Dendritic cell treated with granulocyte-macrophage colony-stimulating factor and Interleukin-4, amounts not matched to agents 40 ng/mL and 50 ng/mL, for 4 days (primary cell): ENCODE measurements at regions not wholly inside any gene's neighbourhood (a gene's known extent, or its start where the extent isn't known, plus 50 kb on each side); places are given as distances from the start of the nearest gene placed in this dataset.
"Not testable (repeated sequence)": the region's sequence is repeated elsewhere in the genome, so short reads cannot be mapped to it uniquely, and the experiment has no call there.

Experiments
- H3K27ac Mint-ChIP-seq: one replicate; pipeline ENCODE4 v1.8.0; 2022; ENCODE audit warnings: mild to moderate bottlenecking, mixed read lengths
- H3K27me3 Mint-ChIP-seq: one replicate; pipeline ENCODE4 v1.8.0; 2022; ENCODE audit warnings: mild to moderate bottlenecking, mixed read lengths
- H3K36me3 Mint-ChIP-seq: one replicate; pipeline ENCODE4 v1.8.0; 2022; ENCODE audit warnings: low read depth, mixed read lengths
- H3K4me1 Mint-ChIP-seq: one replicate; pipeline ENCODE4 v1.8.0; 2022; ENCODE audit warnings: low read depth, mixed read lengths
- H3K4me3 Mint-ChIP-seq: one replicate; pipeline ENCODE4 v1.8.0; 2022; ENCODE audit warnings: mild to moderate bottlenecking, moderate library complexity, mixed read lengths
- H3K9me3 Mint-ChIP-seq: one replicate; pipeline ENCODE4 v1.8.0; 2022; ENCODE audit warnings: mixed read lengths
- intact Hi-C: fragments of 100-400 bp; cut with micrococcal nuclease; formaldehyde crosslinking; loops from one replicate; pipeline ENCODE4 v1.15.0; 2022

GRCh38 chr14:105672450-105673200, 146.2 kb downstream of the TMEM121 start:
- not testable (repeated sequence) for H3K27me3 Mint-ChIP-seq, H3K4me1 Mint-ChIP-seq, H3K9me3 Mint-ChIP-seq, H3K36me3 Mint-ChIP-seq, H3K27ac Mint-ChIP-seq, H3K4me3 Mint-ChIP-seq
- intact Hi-C loops: loop anchor here (10.0 kb wide), 2 partner anchors 272 to 332 kb away; no protein-coding TSS in a partner anchor

GRCh38 chr14:105675433-105675832, 149.1 kb downstream of the TMEM121 start:
- not testable (repeated sequence) for H3K36me3 Mint-ChIP-seq, H3K4me1 Mint-ChIP-seq, H3K27me3 Mint-ChIP-seq, H3K27ac Mint-ChIP-seq, H3K4me3 Mint-ChIP-seq, H3K9me3 Mint-ChIP-seq
- intact Hi-C loops: loop anchor here (10.0 kb wide), 2 partner anchors 269 to 329 kb away; no protein-coding TSS in a partner anchor

GRCh38 chr14:105675905-105676670, 149.7 kb downstream of the TMEM121 start:
- not testable (repeated sequence) for H3K4me1 Mint-ChIP-seq, H3K36me3 Mint-ChIP-seq, H3K27me3 Mint-ChIP-seq, H3K4me3 Mint-ChIP-seq, H3K27ac Mint-ChIP-seq, H3K9me3 Mint-ChIP-seq
- intact Hi-C loops: loop anchor here (10.0 kb wide), 2 partner anchors 269 to 329 kb away; no protein-coding TSS in a partner anchor

- intact Hi-C loops: loop anchor here (10.0 kb wide), 2 partner anchors 267 to 327 kb away; no protein-coding TSS in a partner anchor
- H3K4me1 Mint-ChIP-seq: not testable (repeated sequence)
Observed at GRCh38 chr14:105678057-105678456, 151.7 kb downstream of the TMEM121 start.

DNA sequence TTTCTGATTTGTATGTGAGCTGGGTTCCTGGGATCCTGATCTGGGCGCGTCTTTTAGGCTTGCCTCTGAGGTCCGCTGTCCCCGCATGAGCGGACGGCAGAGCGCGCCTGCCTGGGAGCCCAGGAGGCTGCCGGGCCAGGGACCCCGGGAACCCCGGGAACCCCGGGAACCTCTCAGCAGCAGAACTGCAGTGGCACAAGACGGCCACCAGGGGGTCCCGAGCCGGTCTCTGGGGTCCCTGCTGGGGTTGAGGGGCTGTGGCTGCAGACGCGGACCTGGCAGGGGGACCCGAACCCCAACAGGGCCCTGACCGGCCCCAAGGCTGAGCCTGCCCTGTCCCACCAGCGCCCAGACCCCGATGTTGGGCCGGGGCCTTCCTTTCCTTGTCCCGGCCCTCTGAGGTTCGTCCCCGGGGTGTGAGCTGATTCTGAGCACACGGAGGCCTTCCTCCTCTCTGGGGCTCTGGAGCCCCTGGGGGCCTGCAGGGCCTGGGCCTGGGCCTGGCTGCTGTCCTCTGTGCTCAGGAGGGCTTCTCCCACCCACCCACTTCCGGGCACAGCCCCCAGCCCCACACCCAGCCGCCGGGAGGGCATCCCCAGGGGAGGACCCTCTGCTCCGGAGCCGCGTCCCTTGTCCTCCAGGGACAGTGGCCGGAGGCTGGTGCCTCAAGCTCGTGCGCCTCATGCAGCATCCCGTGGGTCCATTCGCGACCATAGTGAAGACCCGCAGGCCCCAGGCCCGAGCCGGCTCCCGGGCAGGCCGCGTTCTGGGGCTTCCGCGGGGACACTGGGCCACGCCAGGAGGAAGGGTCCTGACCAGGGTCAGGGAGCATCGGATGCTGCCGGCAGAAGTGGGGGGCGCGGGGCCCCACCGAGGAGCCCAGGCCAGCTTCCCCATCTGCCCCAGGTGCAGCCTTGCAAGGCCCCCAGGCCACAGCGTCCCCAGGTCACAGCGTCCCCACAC, 152.9 kb downstream of the TMEM121 start:
- H3K27ac Mint-ChIP-seq, H3K4me3 Mint-ChIP-seq, H3K27me3 Mint-ChIP-seq, H3K4me1 Mint-ChIP-seq, H3K9me3 Mint-ChIP-seq, H3K36me3 Mint-ChIP-seq: not testable (repeated sequence)
- intact Hi-C loops: loop anchor here (10.0 kb wide), 2 partner anchors 266 to 326 kb away; no protein-coding TSS in a partner anchor

More at GRCh38 chr14:105678057-105678456, 151.7 kb downstream of the TMEM121 start:
- not testable (repeated sequence) for H3K4me3 Mint-ChIP-seq, H3K9me3 Mint-ChIP-seq, H3K36me3 Mint-ChIP-seq, H3K27me3 Mint-ChIP-seq, H3K27ac Mint-ChIP-seq

DNA sequence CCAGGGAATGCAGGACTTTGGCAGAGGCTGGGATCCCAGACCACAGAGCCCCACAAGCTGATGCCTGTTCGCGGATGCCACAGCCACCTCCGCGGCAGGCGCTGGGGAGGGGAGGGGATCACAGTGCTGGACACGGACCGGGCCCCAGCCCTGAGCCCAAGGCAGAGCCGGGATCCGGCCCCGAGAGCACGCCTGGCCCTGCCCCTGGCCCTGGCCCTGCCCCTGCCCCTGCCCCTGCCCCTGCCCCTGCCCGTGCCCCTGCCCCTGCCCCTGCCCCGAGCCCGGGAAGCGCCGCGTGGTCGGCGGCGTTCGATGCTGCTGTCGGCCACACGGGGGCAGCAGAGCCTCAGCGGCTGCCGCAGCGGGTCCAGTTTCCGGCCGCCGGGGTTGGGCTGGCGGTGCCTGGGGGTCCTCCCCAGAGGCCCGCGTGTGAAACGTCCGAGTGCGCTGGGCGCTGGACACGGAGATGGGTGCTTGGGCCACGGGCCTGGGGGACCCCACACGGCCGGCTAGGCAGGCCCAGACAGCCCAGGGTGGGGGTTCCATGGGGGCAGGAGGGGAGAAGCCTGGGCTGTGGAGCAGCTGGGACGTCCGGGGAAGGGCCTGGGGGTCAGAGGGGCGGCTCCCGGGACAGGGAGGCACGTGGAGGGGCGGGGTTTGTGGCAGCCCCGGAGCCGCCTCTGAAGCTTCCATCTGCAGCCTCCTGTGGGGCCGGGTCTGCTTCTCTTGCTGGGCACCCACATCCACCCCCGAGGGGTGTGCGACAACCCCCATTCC, 153.8 kb downstream of the TMEM121 start:
- intact Hi-C loops: loop anchor here (10.0 kb wide), 3 partner anchors 115 to 325 kb away; no protein-coding TSS in a partner anchor
- H3K27ac Mint-ChIP-seq, H3K36me3 Mint-ChIP-seq, H3K9me3 Mint-ChIP-seq, H3K4me1 Mint-ChIP-seq, H3K4me3 Mint-ChIP-seq, H3K27me3 Mint-ChIP-seq: not testable (repeated sequence)

DNA sequence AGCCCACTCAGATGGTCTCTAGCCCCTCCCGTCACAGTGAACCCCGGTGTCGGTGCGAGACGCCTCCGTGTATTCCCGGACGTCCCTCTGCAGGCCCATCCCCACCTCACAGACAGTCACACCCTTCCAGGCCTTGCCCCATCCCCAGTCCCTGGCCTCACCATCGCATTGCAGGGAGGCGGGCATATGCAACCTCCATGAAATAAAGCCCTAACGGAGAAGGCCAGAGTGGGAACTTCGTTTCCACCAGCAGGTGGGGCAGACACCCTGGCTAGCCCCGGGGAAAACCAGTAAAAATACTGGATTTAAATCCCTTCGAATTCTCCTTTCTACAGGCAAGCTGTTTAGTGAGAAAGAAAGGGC, 154.3 kb downstream of the TMEM121 start:
- not testable (repeated sequence) for H3K36me3 Mint-ChIP-seq, H3K4me3 Mint-ChIP-seq, H3K27ac Mint-ChIP-seq, H3K4me1 Mint-ChIP-seq, H3K27me3 Mint-ChIP-seq, H3K9me3 Mint-ChIP-seq
- intact Hi-C loops: loop anchor here (10.0 kb wide), 1 partner anchor 116 kb away; no protein-coding TSS in a partner anchor

GRCh38 chr14:105681606-105682185, 155.3 kb downstream of the TMEM121 start:
- intact Hi-C loops: loop anchor here (10.0 kb wide), 1 partner anchor 117 kb away; no protein-coding TSS in a partner anchor
- H3K27ac Mint-ChIP-seq: not testable (repeated sequence)

DNA sequence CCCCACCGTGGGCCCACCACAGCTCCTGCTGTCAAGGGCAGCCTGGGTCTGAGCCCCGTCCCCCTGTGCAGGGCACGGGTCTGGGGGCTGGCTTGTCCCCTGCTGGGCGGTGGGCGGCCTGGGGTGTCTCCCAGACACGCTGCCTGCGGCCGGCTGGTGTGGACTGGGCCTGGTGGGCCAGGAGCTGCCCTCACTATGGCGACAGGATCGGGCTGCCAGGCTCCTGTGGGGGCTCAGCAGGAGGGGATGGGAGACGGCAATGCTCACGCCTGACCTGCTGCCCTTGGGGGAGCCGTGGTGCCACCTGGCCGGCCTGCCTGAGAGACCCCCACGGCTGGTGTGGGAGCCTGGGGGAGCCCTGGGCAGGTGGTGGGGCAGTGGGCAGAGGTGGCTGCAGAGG, 156.1 kb downstream of the TMEM121 start:
- not testable (repeated sequence) for H3K9me3 Mint-ChIP-seq, H3K27ac Mint-ChIP-seq, H3K36me3 Mint-ChIP-seq, H3K4me1 Mint-ChIP-seq, H3K4me3 Mint-ChIP-seq, H3K27me3 Mint-ChIP-seq
- intact Hi-C loops: loop anchor here (10.0 kb wide), 1 partner anchor 118 kb away; no protein-coding TSS in a partner anchor

More at GRCh38 chr14:105681606-105682185, 155.3 kb downstream of the TMEM121 start:
- not testable (repeated sequence) for H3K4me1 Mint-ChIP-seq, H3K9me3 Mint-ChIP-seq, H3K4me3 Mint-ChIP-seq, H3K27me3 Mint-ChIP-seq, H3K36me3 Mint-ChIP-seq

GRCh38 chr14:105682956-105683570, 156.7 kb downstream of the TMEM121 start:
- Mint-ChIP-seq H3K9me3 (no peaks in the 10 kb centered on the region), H3K4me3 (no peak overlapping the region), H3K27me3 (peaks cover 8% of the 10 kb centered on the region), H3K27ac (no peak overlapping the region), H3K4me1 (no peaks in the 10 kb centered on the region), H3K36me3 (no peaks in the 10 kb centered on the region)
- intact Hi-C loops: loop anchor here (10.0 kb wide), 1 partner anchor 118 kb away; no protein-coding TSS in a partner anchor

- not testable (repeated sequence) for H3K4me3 Mint-ChIP-seq, H3K27me3 Mint-ChIP-seq, H3K36me3 Mint-ChIP-seq, H3K4me1 Mint-ChIP-seq, H3K27ac Mint-ChIP-seq, H3K9me3 Mint-ChIP-seq
- intact Hi-C loops: loop anchor here (10.0 kb wide), 1 partner anchor 119 kb away; no protein-coding TSS in a partner anchor
Observed at GRCh38 chr14:105684056-105684455, 157.7 kb downstream of the TMEM121 start.

DNA sequence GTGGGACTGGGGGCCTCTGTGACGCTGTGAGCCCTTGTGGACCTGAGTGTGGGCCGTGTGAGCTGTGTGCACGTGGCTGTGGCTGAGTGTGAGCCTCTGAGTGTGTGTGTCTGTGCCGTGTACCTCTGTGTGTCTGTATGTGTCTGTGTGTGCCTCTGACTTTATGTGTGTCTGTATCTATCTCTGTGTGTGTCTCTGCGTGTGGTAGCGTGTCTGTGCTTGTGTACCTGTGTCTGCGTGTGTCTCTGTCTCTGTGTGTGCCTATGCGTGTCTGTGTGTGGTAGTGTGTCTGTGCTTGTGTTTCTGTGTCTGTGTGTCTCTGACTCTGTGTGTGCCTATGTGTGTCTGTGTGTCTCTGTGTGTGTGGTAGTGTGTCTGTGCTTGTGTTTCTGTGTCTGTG, 158.2 kb downstream of the TMEM121 start:
- intact Hi-C loops: loop anchor here (10.0 kb wide), 1 partner anchor 120 kb away; no protein-coding TSS in a partner anchor
- not testable (repeated sequence) for H3K4me3 Mint-ChIP-seq, H3K36me3 Mint-ChIP-seq, H3K4me1 Mint-ChIP-seq, H3K27me3 Mint-ChIP-seq, H3K27ac Mint-ChIP-seq, H3K9me3 Mint-ChIP-seq
